CD14-positive monocyte (primary cell): ENCODE measurements at regions not wholly inside any gene's neighbourhood (a gene's known extent, or its start where the extent isn't known, plus 50 kb on each side); places are given as distances from the start of the nearest gene placed in this dataset.

Experiments
- DNase-seq, 3 donors: peaks; one replicate each; pipeline ENCODE4 v3.0.0-alpha.2; 2011 to 2022
- H2AFZ ChIP-seq: 2 replicates; pipeline ENCODE4 v1.6.0; 2012; ENCODE audit warnings: mild to moderate bottlenecking, low read depth, low read length, inconsistent platforms; ENCODE audit not compliant: insufficient read depth, poor library complexity, severe bottlenecking
- H3K27ac ChIP-seq, 2 donors: 1 replicate in 1 of 2; 2 replicates in 1 of 2; pipeline ENCODE4 v1.5.1; 2012 to 2013; ENCODE audit warnings: low read length in 2 of 2, control low read depth in 1 of 2, inconsistent platforms in 1 of 2, low read depth in 1 of 2, mild to moderate bottlenecking in 1 of 2
- H3K27me3 ChIP-seq, 2 donors: one replicate each; pipeline versions ENCODE4 v1.6.0 to v1.6.1; 2011 to 2013; ENCODE audit warnings: low read length in 2 of 2; ENCODE audit not compliant: control insufficient read depth in 2 of 2, insufficient read depth in 2 of 2
- H3K36me3 ChIP-seq, 2 donors: replicated peaks in 1 of 2; 1 replicate in 1 of 2; 2 replicates in 1 of 2; pipeline versions ENCODE4 v1.5.1 to v1.6.1; 2012 to 2013; ENCODE audit warnings: low read length in 2 of 2, control low read depth in 1 of 2, inconsistent platforms in 1 of 2, mild to moderate bottlenecking in 1 of 2; ENCODE audit not compliant: insufficient read depth in 2 of 2, control insufficient read depth in 1 of 2
- H3K4me1 ChIP-seq, 2 donors: 1 replicate in 1 of 2; 2 replicates in 1 of 2; pipeline versions ENCODE4 v1.5.1 to v1.6.1; 2012 to 2013; ENCODE audit warnings: low read length in 2 of 2, control low read depth in 1 of 2, inconsistent platforms in 1 of 2, mild to moderate bottlenecking in 1 of 2, moderate library complexity in 1 of 2; ENCODE audit not compliant: insufficient read depth in 2 of 2, control insufficient read depth in 1 of 2
- H3K4me2 ChIP-seq: replicated peaks from 2 replicates; pipeline ENCODE3; 2012; ENCODE audit warnings: low read length, moderate library complexity, mild to moderate bottlenecking; ENCODE audit not compliant: poor library complexity, severe bottlenecking; ENCODE audit errors: extremely low read depth
- H3K4me3 ChIP-seq, 3 experiments: fragments of 200-600 bp in 1 of 3; sonication (generic) in 1 of 3; replicated peaks in 1 of 3; 1 replicate in 2 of 3; 2 replicates in 1 of 3; pipeline ENCODE4 v1.5.1; 2011 to 2013; ENCODE audit warnings: low read length in 3 of 3, mild to moderate bottlenecking in 3 of 3, control low read depth in 2 of 3, low read depth in 2 of 3, inconsistent platforms in 1 of 3, moderate library complexity in 1 of 3
- H3K79me2 ChIP-seq: 2 replicates; pipeline ENCODE4 v1.6.0; 2012; ENCODE audit warnings: mild to moderate bottlenecking, control low read depth, inconsistent platforms, low read length, moderate library complexity; ENCODE audit not compliant: insufficient read depth
- H3K9ac ChIP-seq: 2 replicates; pipeline ENCODE4 v1.6.0; 2017; ENCODE audit warnings: low read length, mild to moderate bottlenecking; ENCODE audit not compliant: insufficient read depth, poor library complexity, severe bottlenecking
- H3K9me3 ChIP-seq, 2 donors: replicated peaks in 1 of 2; 1 replicate in 1 of 2; 2 replicates in 1 of 2; pipeline versions ENCODE4 v1.5.1 to v1.6.1; 2012 to 2013; ENCODE audit warnings: low read length in 2 of 2, control low read depth in 1 of 2; ENCODE audit not compliant: control insufficient read depth in 1 of 2, insufficient read depth in 1 of 2
- H4K20me1 ChIP-seq: 2 replicates; pipeline ENCODE4 v1.6.0; 2012; ENCODE audit warnings: mild to moderate bottlenecking, low read length, control low read depth, moderate library complexity; ENCODE audit not compliant: insufficient read depth
- H3K27ac Mint-ChIP-seq, 7 donors: one replicate each; pipeline ENCODE4 v1.8.0; 2020; ENCODE audit warnings: mild to moderate bottlenecking in 7 of 7, mixed read lengths in 7 of 7, moderate library complexity in 6 of 7, inconsistent platforms in 2 of 7
- H3K27me3 Mint-ChIP-seq, 3 donors: one replicate each; pipeline ENCODE4 v1.8.0; 2021 to 2022; ENCODE audit warnings: low read depth in 3 of 3, mild to moderate bottlenecking in 3 of 3, mixed read lengths in 3 of 3, moderate library complexity in 3 of 3, inconsistent platforms in 1 of 3
- H3K36me3 Mint-ChIP-seq, 2 donors: one replicate each; pipeline ENCODE4 v1.8.0; 2020; ENCODE audit warnings: mixed read lengths in 2 of 2, inconsistent platforms in 1 of 2, mild to moderate bottlenecking in 1 of 2
- H3K4me1 Mint-ChIP-seq: one replicate; pipeline ENCODE4 v1.8.0; 2020; ENCODE audit warnings: mild to moderate bottlenecking, mixed read lengths
- H3K4me3 Mint-ChIP-seq, 2 donors: one replicate each; pipeline ENCODE4 v1.8.0; 2020; ENCODE audit warnings: mild to moderate bottlenecking in 2 of 2, mixed read lengths in 2 of 2, moderate library complexity in 1 of 2
- H3K9me3 Mint-ChIP-seq, 7 donors: one replicate each; pipeline ENCODE4 v1.8.0; 2020 to 2022; ENCODE audit warnings: mixed read lengths in 7 of 7, mild to moderate bottlenecking in 6 of 7, moderate library complexity in 6 of 7, inconsistent platforms in 2 of 7
- CTCF ChIP-seq: fragments of 200-600 bp; IDR thresholded peaks from one replicate; pipeline ENCODE4 v1.8.0; 2022; ENCODE audit warnings: antibody characterized with exemption, mild to moderate bottlenecking
- WGBS: methylation state at CpG from one replicate; pipeline ENCODE4 v1.1.5; 2013; ENCODE audit warnings: missing lambda C conversion rate; ENCODE audit not compliant: insufficient coverage; 5-methylcytosine and 5-hydroxymethylcytosine counted together
- intact Hi-C, 2 donors: fragments of 100-400 bp; cut with micrococcal nuclease; formaldehyde crosslinking; loops; one replicate each; pipeline versions ENCODE4 v1.15.0 to v1.15.1; 2023

- DNase-seq, result no peak
- Histone ChIP-seq H3K79me2 (no peaks in the 10 kb centered on the region), H3K4me3 (no peak overlapping the region), H3K27ac (no peak overlapping the region), H3K27me3 (no peaks in the 10 kb centered on the region), H3K9me3 (no peaks in the 10 kb centered on the region), H3K4me1 (no peaks in the 10 kb centered on the region), H3K4me2 (no peak overlapping the region), H4K20me1 (no peaks in the 10 kb centered on the region), H2AFZ (no peak overlapping the region), H3K36me3 (no peaks in the 10 kb centered on the region), H3K9ac (no peak overlapping the region)
- Mint-ChIP-seq H3K4me3 (no peak overlapping the region), H3K4me1 (peaks cover 4% of the 10 kb centered on the region), H3K36me3 (peaks cover 11 to 15% of the 10 kb centered on the region in 2 donors), H3K9me3 (no peaks in the 10 kb centered on the region), H3K27ac (no peak overlapping the region), H3K27me3 (peaks cover 0 to 1% (median 1%) of the 10 kb centered on the region in 3 donors)
- WGBS, result no CpG with 5 or more reads among the region's 3 CpGs
- intact Hi-C loops, result no loop called here
- TF ChIP-seq CTCF, result no peak
Observed at GRCh38 chr5:93791518-93791972, 50.1 kb upstream of the POU5F2 start.
